Erythroblast (primary cell): ENCODE measurements at regions not wholly inside any gene's neighbourhood (a gene's known extent, or its start where the extent isn't known, plus 50 kb on each side); places are given as distances from the start of the nearest gene placed in this dataset.
"Not testable (repeated sequence)": the region's sequence is repeated elsewhere in the genome, so short reads cannot be mapped to it uniquely, and the experiment has no call there.

ENCODE experiments used
- GATA1 ChIP-seq: IDR thresholded peaks from 2 replicates; pipeline ENCODE4 v1.6.1; 2011; ENCODE audit warnings: low read depth, mild to moderate bottlenecking, control low read depth, low read length, moderate library complexity
- POLR2A ChIP-seq: IDR thresholded peaks from 2 replicates; pipeline ENCODE4 v1.6.1; 2011; ENCODE audit warnings: mild to moderate bottlenecking, low read length

DNA sequence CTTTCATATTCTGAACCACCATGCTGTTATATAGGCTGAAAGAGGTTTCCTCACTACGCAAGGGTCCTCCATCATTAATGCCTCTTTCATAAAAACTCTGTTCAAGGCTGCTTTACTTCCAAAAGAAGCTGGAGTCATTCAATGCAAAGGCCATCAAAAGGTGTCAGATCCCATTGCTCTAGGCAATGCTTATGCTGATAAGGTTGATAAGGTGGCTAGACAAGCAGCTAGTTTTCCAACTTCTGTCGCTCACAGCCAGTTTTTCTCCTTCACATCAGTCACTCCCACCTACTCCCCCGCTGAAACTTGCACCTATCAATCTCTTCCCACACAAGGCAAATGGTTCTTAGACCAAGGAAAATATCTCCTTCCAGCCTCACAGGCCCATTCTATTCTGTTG is 676.2 kb downstream of the TLE1 start:
- not testable (repeated sequence) for TF ChIP-seq POLR2A, GATA1
